HUES6 (cell line): ENCODE measurements at regions not wholly inside any gene's neighbourhood (a gene's known extent, or its start where the extent isn't known, plus 50 kb on each side); places are given as distances from the start of the nearest gene placed in this dataset.

Source experiments
- H3K27ac ChIP-seq: 2 replicates; pipeline ENCODE4 v1.7.0; 2013; ENCODE audit warnings: low read depth, mild to moderate bottlenecking, low read length, inconsistent platforms
- H3K27me3 ChIP-seq: 2 replicates; pipeline ENCODE4 v1.6.1; 2013; ENCODE audit warnings: low read length; ENCODE audit not compliant: control insufficient read depth, insufficient read depth
- H3K36me3 ChIP-seq: 2 replicates; pipeline ENCODE4 v1.6.1; 2013; ENCODE audit warnings: low read length; ENCODE audit not compliant: control insufficient read depth, insufficient read depth
- H3K4me1 ChIP-seq: 2 replicates; pipeline ENCODE4 v1.6.1; 2013; ENCODE audit warnings: low read length; ENCODE audit not compliant: control insufficient read depth, insufficient read depth
- H3K4me3 ChIP-seq: 2 replicates; pipeline ENCODE4 v1.5.1; 2013; ENCODE audit warnings: low read depth, low read length
- H3K9ac ChIP-seq: one replicate; pipeline ENCODE4 v1.6.1; 2013; ENCODE audit warnings: mild to moderate bottlenecking, low read length
- H3K9me3 ChIP-seq: 2 replicates; pipeline ENCODE4 v1.6.1; 2013; ENCODE audit warnings: low read depth, low read length; ENCODE audit not compliant: control insufficient read depth, insufficient read depth

DNA sequence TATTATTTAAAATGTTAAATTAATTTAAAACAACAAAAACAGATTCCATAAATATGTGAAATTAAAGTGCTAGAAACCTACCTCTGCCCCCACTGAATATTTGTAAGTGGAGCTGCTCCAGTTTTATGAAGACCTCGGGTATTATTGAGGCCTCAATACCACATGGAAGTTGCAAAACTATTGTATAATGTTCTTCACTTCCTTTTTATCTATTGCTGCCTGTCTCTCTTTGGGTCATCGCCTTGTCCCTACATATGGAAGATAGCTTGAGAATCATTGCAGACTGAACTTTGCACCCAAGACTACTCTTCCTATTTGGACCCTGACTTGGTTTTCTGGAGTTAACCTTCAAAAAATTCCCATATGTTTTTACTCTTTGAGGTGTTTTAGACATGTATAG, 212.1 kb upstream of the NETO1 start:
- Histone ChIP-seq H3K9me3 (no peaks in the 10 kb centered on the region), H3K27me3 (no peaks in the 10 kb centered on the region), H3K36me3 (no peaks in the 10 kb centered on the region), H3K9ac (no peak overlapping the region), H3K27ac (no peak overlapping the region), H3K4me3 (no peak overlapping the region), H3K4me1 (no peaks in the 10 kb centered on the region)

DNA sequence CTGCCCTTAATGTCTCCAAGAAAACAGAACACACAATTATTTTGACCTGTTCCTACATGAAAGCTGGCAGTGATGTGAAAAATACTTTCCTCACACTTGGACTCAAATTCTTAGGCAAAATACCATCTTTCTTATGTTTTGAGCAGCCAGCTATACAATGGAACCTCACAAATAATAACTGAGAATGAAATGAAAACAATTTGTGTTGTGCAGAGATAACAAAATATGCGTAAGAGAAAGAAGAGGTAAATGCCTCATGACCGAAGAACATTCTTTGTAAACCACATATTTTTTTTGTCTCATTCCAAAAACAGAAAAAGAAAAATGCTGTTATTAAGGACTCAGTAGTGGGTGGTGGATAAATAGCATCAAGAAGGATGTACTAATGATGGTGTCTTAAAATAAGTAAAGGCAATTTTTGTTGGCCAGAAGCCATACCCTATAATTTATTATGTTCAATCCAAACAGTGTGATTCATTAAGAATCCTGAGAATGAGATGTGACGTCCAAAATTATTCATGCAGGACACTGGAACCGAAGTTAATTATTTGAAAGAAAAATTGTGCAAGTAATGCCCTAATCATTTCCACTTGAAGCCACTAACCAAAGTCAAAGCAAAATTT, 193.0 kb upstream of the NETO1 start:
- Histone ChIP-seq H3K9me3 (no peaks in the 10 kb centered on the region), H3K27me3 (no peaks in the 10 kb centered on the region), H3K27ac (no peak overlapping the region), H3K36me3 (no peaks in the 10 kb centered on the region), H3K4me3 (no peak overlapping the region), H3K9ac (no peak overlapping the region), H3K4me1 (no peaks in the 10 kb centered on the region)

DNA sequence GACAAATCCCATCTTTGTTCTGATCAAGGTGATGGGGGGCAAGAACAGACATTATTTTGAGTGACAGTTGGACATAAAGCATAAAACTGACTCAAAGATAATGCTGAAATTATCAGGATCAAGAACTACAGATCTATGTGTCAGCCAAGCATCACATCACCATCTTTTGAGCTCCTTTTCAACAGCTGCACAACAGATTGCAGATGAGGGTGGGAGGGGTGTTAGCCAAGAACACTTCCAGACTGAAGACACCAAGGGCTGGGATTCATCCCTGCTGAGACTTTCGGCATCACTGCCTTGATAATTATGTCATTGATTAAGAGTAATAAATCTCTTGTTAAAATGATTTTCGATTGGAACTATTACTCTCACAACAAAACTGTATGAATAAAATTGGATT, 191.5 kb upstream of the NETO1 start:
- Histone ChIP-seq H3K4me3 (no peak overlapping the region), H3K4me1 (no peaks in the 10 kb centered on the region), H3K36me3 (no peaks in the 10 kb centered on the region), H3K27me3 (no peaks in the 10 kb centered on the region), H3K9me3 (no peaks in the 10 kb centered on the region), H3K9ac (no peak overlapping the region), H3K27ac (no peak overlapping the region)

DNA sequence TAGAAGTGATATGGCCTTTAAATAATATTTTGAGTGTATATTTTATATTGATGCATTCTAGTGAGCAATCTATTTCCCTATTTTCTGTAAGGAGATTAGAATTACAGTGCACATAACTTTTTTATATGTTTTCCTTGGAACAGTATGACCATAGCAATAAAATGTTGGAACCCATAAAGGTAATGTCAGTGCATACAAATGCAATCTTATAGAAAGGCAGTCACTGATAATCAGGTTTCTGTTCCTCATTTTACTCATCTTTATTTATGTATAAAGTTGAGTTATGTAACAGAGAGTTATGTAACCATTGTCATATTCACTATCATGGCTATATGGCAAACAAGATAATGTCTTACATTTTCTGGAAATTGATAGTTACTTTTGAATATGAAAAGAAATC, 179.9 kb upstream of the NETO1 start:
- Histone ChIP-seq H3K27me3 (no peaks in the 10 kb centered on the region), H3K4me1 (no peaks in the 10 kb centered on the region), H3K9ac (no peak overlapping the region), H3K4me3 (no peak overlapping the region), H3K9me3 (peaks cover 3% of the 10 kb centered on the region; the same call in 1 of the 2 replicates), H3K27ac (no peak overlapping the region), H3K36me3 (no peaks in the 10 kb centered on the region)

DNA sequence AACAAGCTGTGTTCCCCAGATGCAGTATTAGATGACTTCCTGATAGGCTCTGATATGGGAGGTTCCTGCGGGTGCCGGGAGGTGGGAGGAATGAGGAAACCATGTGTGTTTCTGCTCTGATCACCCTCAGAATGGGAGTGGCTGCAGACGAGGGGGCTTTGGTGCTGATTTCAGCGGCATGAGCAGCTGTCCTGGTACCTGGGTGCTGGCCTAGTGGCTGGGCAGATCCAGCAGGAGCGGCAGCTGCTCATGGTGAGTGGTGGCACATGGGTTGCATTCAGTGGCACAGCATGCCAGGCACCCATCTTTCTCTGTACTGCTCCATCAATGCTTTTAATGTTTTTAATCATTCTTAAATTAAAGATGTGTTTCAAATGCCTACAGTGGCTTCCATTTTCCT, 177.2 kb upstream of the NETO1 start:
- no peaks in the 10 kb centered on the region for H3K4me1 ChIP-seq
- no peak overlapping the region for H3K27ac ChIP-seq
- no peak overlapping the region for H3K9ac ChIP-seq
- no peaks in the 10 kb centered on the region for H3K36me3 ChIP-seq
- H3K27me3 ChIP-seq, result no peaks in the 10 kb centered on the region
- no peak overlapping the region for H3K4me3 ChIP-seq
- H3K9me3 ChIP-seq, result peaks cover 3% of the 10 kb centered on the region; the same call in 1 of the 2 replicates

DNA sequence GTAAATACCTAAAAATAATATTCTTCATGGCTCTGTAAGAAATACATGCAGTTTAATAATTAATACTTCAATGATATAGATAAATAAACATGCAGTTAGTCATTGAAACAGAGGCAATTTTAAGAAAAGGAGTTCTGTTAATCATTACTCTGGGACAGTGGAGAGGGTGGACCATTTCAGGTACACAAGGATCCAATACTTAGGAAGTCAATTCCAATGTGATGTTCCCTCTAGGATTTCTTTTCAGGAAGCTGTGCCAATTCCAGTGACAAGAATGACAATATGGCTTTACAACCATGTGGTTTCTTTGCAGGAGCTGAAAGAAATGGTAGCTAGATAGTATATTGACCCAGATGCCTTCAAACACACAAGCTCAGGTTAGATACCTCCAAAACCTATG, 175.8 kb upstream of the NETO1 start:
- H3K4me3 ChIP-seq, result no peak overlapping the region
- no peak overlapping the region for H3K9ac ChIP-seq
- H3K9me3 ChIP-seq, result no peaks in the 10 kb centered on the region
- H3K4me1 ChIP-seq, result no peaks in the 10 kb centered on the region
- no peaks in the 10 kb centered on the region for H3K27me3 ChIP-seq
- H3K36me3 ChIP-seq, result no peaks in the 10 kb centered on the region
- H3K27ac ChIP-seq, result no peak overlapping the region

DNA sequence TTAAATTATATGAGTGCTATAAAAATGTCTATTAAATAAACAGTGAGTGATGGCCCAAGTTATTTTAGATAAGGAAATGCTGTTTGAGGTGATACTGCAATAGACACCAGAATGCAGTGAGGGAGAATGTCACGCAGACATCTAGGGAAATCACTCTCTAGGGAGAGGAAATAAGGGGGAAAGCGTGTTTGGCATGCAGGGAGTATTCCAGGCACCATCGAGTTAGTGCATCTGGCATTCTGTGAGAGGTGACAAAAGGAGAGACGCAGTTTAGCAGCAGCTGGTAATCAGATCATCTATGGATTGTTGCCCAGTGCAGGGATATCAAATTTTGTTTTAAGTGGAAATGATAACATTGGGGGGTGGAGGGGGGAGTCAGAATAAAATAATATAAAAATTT, 175.4 kb upstream of the NETO1 start:
- no peaks in the 10 kb centered on the region for H3K9me3 ChIP-seq
- no peaks in the 10 kb centered on the region for H3K4me1 ChIP-seq
- H3K9ac ChIP-seq, result no peak overlapping the region

DNA sequence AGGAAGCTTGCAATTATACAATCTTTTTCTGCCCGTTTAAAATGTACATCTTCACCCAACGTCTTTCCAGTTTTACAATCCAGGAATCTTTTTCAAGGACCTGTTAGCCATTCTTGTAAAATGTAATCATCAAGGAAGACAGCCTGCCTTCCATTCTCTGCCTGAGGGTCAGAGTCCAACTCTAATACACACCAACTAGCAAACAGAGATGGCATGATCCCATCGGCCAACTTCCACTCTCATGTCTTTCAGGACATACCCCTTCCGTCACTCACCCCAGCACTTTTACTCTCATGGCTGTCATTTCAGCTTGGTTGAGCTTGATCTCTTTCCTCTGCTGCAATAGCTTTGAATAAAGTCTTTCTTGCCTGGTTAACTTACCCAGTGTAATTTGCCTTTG, 172.5 kb upstream of the NETO1 start:
- Histone ChIP-seq H3K9ac (no peak overlapping the region), H3K9me3 (no peaks in the 10 kb centered on the region), H3K4me1 (no peaks in the 10 kb centered on the region), H3K27ac (no peak overlapping the region), H3K4me3 (no peak overlapping the region), H3K36me3 (no peaks in the 10 kb centered on the region), H3K27me3 (no peaks in the 10 kb centered on the region)

More for the DNA sequence above, 175.4 kb upstream of the NETO1 start:
- Histone ChIP-seq H3K4me3 (no peak overlapping the region), H3K36me3 (no peaks in the 10 kb centered on the region), H3K27me3 (no peaks in the 10 kb centered on the region), H3K27ac (no peak overlapping the region)

DNA sequence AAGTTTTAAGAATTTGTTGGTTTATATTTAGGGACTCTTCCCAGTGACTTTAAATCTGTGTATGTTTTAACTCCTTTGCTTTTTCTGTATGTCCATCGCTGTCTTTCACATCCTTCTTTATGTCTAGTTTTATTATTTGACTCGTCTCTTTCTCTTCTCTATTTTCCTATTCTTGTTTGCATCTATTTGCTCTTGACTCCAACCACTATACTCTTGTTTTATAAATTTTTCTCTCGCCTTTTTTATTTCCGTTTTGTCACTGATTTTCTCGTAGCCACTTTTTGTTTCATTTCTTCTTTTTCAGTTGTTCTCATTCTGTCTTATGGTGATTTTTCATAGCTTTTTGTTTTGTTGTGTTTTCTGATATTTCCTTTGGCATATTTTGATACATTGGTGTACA, 170.5 kb upstream of the NETO1 start:
- no peak overlapping the region for H3K4me3 ChIP-seq
- no peaks in the 10 kb centered on the region for H3K9me3 ChIP-seq
- H3K9ac ChIP-seq, result no peak overlapping the region
- H3K4me1 ChIP-seq, result no peaks in the 10 kb centered on the region
- H3K27ac ChIP-seq, result no peak overlapping the region
- no peaks in the 10 kb centered on the region for H3K27me3 ChIP-seq
- H3K36me3 ChIP-seq, result no peaks in the 10 kb centered on the region

DNA sequence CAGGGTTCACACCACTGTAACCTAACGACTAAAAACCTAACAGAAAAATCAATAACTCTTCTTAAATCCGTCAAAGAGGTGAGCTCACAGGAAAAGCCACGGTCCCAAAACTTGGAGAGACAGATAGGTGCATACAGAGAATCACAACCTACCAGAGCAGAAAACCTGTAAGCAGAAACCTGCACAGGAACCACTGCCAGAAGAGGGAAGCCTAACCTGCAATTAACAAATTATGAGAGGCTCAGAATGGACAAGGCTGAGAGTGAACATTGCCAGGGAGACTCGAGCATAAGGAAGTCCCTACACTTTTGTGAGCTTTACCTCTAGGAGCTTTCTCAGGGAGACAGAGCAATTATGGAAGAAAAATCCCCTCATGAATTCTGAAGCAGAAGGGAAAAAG, 156.2 kb upstream of the NETO1 start:
- Histone ChIP-seq H3K27me3 (no peaks in the 10 kb centered on the region), H3K9me3 (peaks cover 6% of the 10 kb centered on the region; the same call in 1 of the 2 replicates), H3K27ac (no peak overlapping the region), H3K4me3 (no peak overlapping the region), H3K36me3 (no peaks in the 10 kb centered on the region), H3K4me1 (no peaks in the 10 kb centered on the region), H3K9ac (no peak overlapping the region)

DNA sequence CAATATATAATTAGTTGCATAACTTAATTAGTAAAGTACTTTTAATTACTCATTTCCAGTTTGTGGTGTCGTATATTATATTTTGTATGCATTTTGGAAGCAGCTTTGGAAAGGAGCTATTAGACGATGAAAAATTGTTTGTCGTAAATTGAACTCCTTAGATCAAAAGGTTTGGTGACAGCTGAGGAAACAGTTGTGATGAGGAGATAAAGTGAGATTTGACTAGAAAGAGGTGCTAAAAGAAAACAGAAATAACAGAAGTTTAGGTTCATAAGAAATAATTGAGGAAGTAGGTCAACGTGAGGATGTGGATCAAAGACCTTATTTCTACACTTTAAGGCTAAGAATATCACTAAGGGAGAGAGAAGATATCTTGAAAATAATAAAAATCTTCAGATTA, 141.9 kb upstream of the NETO1 start:
- Histone ChIP-seq H3K4me1 (no peaks in the 10 kb centered on the region), H3K27ac (no peak overlapping the region), H3K9ac (no peak overlapping the region), H3K9me3 (no peaks in the 10 kb centered on the region), H3K4me3 (no peak overlapping the region), H3K27me3 (no peaks in the 10 kb centered on the region), H3K36me3 (no peaks in the 10 kb centered on the region)

DNA sequence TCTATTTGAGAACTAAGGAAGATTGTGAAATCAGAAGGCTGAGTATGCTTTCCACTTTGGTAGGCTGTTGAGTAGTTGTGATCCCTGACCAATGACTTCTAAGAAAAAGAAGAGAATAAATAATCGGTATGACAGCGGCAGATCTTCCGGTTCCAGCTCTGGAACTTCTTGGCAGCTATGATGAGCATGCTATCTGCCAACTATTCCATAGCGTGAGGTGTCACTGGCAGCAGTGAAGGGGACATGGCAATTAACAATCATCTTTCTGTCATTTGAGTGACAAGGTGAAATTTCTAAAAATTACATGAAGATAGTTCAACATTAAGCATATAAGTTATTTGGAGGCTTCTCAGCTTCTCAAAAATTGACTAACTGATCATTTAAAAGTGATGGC, 140.1 kb upstream of the NETO1 start:
- Histone ChIP-seq H3K9me3 (no peaks in the 10 kb centered on the region), H3K4me1 (no peaks in the 10 kb centered on the region), H3K27me3 (no peaks in the 10 kb centered on the region), H3K27ac (no peak overlapping the region), H3K9ac (no peak overlapping the region), H3K36me3 (no peaks in the 10 kb centered on the region), H3K4me3 (no peak overlapping the region)
